Heart left ventricle (tissue), 13 donors: ENCODE measurements at regions not wholly inside any gene's neighbourhood (a gene's known extent, or its start where the extent isn't known, plus 50 kb on each side); places are given as distances from the start of the nearest gene placed in this dataset.

ENCODE experiments used
- POLR2A ChIP-seq, 2 donors: fragments of 450-650 bp; IDR thresholded peaks; one replicate each; pipeline ENCODE4 v1.6.1; 2017; ENCODE audit warnings: antibody characterized with exemption in 2 of 2, mild to moderate bottlenecking in 2 of 2, moderate library complexity in 2 of 2
- TF ChIP-seq, protein P1 (sequence below), 12 donors: fragments of 200-600 bp; sonication (generic) in 4 of 12; IDR thresholded peaks; one replicate each; pipeline versions ENCODE4 v1.5.0 to v1.8.0; 2018 to 2022; ENCODE audit warnings: antibody characterized with exemption in 12 of 12, mild to moderate bottlenecking in 5 of 12
- donor health status: ischemic (EF 13 %, LVEDD 7.1; RV severe dilation, severe dysfunction).
- donor health status: DM: no; HTN: yes; CAD: no.
- donor health status: DM: no; HTN: no; CAD: no.
- donor health status: ischemic (EF 25% LVEDD 6.9; RV normal size, moderate dysfunction).
- donor health status: ischemic (EF 25% LVEDD 5.7; RV mildly dilated, moderate dysfunction).
- donor health status: ischemic (EF 35%, LVEDD 5.7; RV mildly dilated, moderate dysfunction).
- donor health status: nonischemic (EF 11% LVEDD 7.7; RV severe dilation, severe dysfunction).
- donor health status: DM: yes; HTN: yes; CAD: no.
- donor health status: PGD.
- donor health status: ischemic (EF 29% LVEDD 5.4; RV normal size, mild dysfunction).
- donor health status: nonischemic (EF 23%, LVEDD 6.1; RV moderate dilation, normal function).

DNA sequence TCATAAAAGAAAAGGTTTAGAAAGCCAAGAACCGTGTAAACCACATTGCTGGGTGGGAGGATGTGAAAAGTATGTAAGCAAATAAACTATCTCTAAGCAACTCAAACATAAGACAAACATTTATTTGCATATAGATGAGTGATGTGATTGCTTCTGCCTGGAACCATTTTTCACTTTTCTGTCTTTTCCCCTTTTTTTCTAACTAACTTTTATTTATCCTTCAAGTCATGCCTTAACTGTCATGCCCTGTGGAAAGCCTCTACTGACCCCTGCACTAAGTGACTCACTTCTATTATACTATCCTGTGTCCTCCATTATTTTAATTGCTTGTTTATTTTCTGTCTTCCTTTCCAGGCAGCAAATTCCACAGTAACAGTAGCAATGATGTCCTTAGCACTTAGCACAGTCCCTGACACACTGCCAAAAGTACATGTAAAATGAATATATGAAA lies 87.5 kb upstream of the CTAGE1 start:
- TF ChIP-seq, protein P1, sequence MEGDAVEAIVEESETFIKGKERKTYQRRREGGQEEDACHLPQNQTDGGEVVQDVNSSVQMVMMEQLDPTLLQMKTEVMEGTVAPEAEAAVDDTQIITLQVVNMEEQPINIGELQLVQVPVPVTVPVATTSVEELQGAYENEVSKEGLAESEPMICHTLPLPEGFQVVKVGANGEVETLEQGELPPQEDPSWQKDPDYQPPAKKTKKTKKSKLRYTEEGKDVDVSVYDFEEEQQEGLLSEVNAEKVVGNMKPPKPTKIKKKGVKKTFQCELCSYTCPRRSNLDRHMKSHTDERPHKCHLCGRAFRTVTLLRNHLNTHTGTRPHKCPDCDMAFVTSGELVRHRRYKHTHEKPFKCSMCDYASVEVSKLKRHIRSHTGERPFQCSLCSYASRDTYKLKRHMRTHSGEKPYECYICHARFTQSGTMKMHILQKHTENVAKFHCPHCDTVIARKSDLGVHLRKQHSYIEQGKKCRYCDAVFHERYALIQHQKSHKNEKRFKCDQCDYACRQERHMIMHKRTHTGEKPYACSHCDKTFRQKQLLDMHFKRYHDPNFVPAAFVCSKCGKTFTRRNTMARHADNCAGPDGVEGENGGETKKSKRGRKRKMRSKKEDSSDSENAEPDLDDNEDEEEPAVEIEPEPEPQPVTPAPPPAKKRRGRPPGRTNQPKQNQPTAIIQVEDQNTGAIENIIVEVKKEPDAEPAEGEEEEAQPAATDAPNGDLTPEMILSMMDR (IDR thresholded peaks at IDR 0.05), result no peak
- no peak for TF ChIP-seq POLR2A (IDR thresholded peaks at IDR 0.05)
